CD4-positive, alpha-beta T cell (primary cell): ENCODE measurements at regions not wholly inside any gene's neighbourhood (a gene's known extent, or its start where the extent isn't known, plus 50 kb on each side); places are given as distances from the start of the nearest gene placed in this dataset.

Source experiments
- ATAC-seq: fragments of 200-7000 bp; cut with Tn5 transposase; one replicate; pipeline ENCODE4 v1.10.0; 2022; ENCODE audit warnings: mild to moderate bottlenecking; ENCODE audit not compliant: poor library complexity
- CTCF ChIA-PET: fragments of 350-600 bp; sonication (Branson Sonifier 250); formaldehyde crosslinking; loops from one replicate; lab custom pipeline; 2021; ENCODE audit warnings: antibody characterized with exemption, inconsistent platforms; lab: Charles Lee
- POLR2A ChIA-PET: fragments of 350-600 bp; sonication (Branson Sonifier 250); formaldehyde crosslinking; loops from one replicate; lab custom pipeline; 2021; ENCODE audit warnings: antibody characterized with exemption, inconsistent platforms; lab: Charles Lee
- DNase-seq, 14 experiments: peaks; one replicate each; pipeline ENCODE4 v3.0.0-alpha.2; 2013 to 2020; ENCODE audit warnings: mixed read lengths in 2 of 14
- H3K27ac ChIP-seq, 2 donors: one replicate each; pipeline versions ENCODE4 v1.5.1 to v1.7.0; 2013; ENCODE audit warnings: low read length in 2 of 2, low read depth in 1 of 2, mild to moderate bottlenecking in 1 of 2
- H3K27me3 ChIP-seq, 2 experiments: 1 replicate in 1 of 2; 2 replicates in 1 of 2; pipeline versions ENCODE4 v1.6.1 to v1.7.0; 2013; ENCODE audit warnings: low read length in 2 of 2, control low read depth in 1 of 2, mild to moderate bottlenecking in 1 of 2, moderate library complexity in 1 of 2; ENCODE audit not compliant: insufficient read depth in 2 of 2, control insufficient read depth in 1 of 2
- H3K36me3 ChIP-seq: one replicate; pipeline ENCODE4 v1.6.1; 2013; ENCODE audit warnings: low read length, control low read depth; ENCODE audit not compliant: insufficient read depth
- H3K4me1 ChIP-seq: one replicate; pipeline ENCODE4 v1.6.1; 2013; ENCODE audit warnings: low read length, control low read depth; ENCODE audit not compliant: insufficient read depth
- H3K4me3 ChIP-seq: one replicate; pipeline ENCODE4 v1.5.1; 2013; ENCODE audit warnings: mild to moderate bottlenecking, low read length, moderate library complexity
- H3K9me3 ChIP-seq, 2 experiments: 1 replicate in 1 of 2; 2 replicates in 1 of 2; pipeline versions ENCODE4 v1.6.1 to v1.7.0; 2013; ENCODE audit warnings: low read length in 2 of 2, mild to moderate bottlenecking in 2 of 2, control low read depth in 1 of 2, moderate library complexity in 1 of 2; ENCODE audit not compliant: control insufficient read depth in 1 of 2, insufficient read depth in 1 of 2
- H3K27ac Mint-ChIP-seq: one replicate; pipeline ENCODE4 v1.8.0; 2020; ENCODE audit warnings: mixed read lengths
- H3K27me3 Mint-ChIP-seq: one replicate; pipeline ENCODE4 v1.8.0; 2021; ENCODE audit warnings: mixed read lengths
- H3K36me3 Mint-ChIP-seq: one replicate; pipeline ENCODE4 v1.8.0; 2021; ENCODE audit warnings: low read depth, mixed read lengths
- H3K4me1 Mint-ChIP-seq: one replicate; pipeline ENCODE4 v1.8.0; 2021; ENCODE audit warnings: low read depth, mixed read lengths
- H3K4me3 Mint-ChIP-seq: one replicate; pipeline ENCODE4 v1.8.0; 2020; ENCODE audit warnings: mild to moderate bottlenecking, mixed read lengths
- H3K9me3 Mint-ChIP-seq: one replicate; pipeline ENCODE4 v1.8.0; 2020; ENCODE audit warnings: mixed read lengths
- intact Hi-C, 2 experiments: fragments of 100-400 bp; cut with DNase I in 1 of 2; cut with micrococcal nuclease in 1 of 2; formaldehyde crosslinking; loops; one replicate each; pipeline versions ENCODE4 v1.15.1 to v1.9.0; 2023 to 2025; cut with DNase I, micrococcal nuclease
- TF ChIP-seq, protein P1 (sequence below): fragments of 200-600 bp; IDR thresholded peaks from one replicate; pipeline ENCODE4 v1.8.0; 2022; ENCODE audit warnings: antibody characterized with exemption, mild to moderate bottlenecking

DNA sequence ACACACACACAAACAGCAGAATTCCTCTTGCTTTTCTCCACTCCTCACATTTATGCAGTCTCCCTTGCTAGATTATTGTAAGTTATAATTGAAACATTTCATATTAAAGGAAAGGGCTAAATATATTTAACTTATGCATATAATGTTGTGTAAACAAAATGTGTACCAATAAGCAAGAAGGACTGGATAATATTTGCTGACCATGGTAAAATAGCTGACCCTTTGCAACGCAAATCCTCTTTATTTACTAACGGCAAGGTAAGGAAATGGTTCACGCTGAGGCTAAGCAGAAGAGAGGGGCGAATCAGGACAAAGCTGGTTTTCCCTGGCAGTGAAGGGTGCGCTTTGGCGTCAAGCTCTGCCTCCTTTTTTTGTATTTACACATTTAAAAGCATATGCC is 154.2 kb upstream of the IRX4 start:
- ATAC-seq = no peak
- no peak for DNase-seq
- H3K27me3 ChIP-seq = peaks cover 20 to 50% of the 10 kb centered on the region in 2 experiments
- H3K4me1 Mint-ChIP-seq = no peaks in the 10 kb centered on the region
- no peak overlapping the region for H3K27ac ChIP-seq
- POLR2A ChIA-PET = no interaction called here
- no peaks in the 10 kb centered on the region for H3K9me3 ChIP-seq
- H3K36me3 ChIP-seq = no peaks in the 10 kb centered on the region
- TF ChIP-seq, protein P1, sequence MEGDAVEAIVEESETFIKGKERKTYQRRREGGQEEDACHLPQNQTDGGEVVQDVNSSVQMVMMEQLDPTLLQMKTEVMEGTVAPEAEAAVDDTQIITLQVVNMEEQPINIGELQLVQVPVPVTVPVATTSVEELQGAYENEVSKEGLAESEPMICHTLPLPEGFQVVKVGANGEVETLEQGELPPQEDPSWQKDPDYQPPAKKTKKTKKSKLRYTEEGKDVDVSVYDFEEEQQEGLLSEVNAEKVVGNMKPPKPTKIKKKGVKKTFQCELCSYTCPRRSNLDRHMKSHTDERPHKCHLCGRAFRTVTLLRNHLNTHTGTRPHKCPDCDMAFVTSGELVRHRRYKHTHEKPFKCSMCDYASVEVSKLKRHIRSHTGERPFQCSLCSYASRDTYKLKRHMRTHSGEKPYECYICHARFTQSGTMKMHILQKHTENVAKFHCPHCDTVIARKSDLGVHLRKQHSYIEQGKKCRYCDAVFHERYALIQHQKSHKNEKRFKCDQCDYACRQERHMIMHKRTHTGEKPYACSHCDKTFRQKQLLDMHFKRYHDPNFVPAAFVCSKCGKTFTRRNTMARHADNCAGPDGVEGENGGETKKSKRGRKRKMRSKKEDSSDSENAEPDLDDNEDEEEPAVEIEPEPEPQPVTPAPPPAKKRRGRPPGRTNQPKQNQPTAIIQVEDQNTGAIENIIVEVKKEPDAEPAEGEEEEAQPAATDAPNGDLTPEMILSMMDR = no peak
- intact Hi-C loops = no loop called here
- peaks cover 68% of the 10 kb centered on the region for H3K27me3 Mint-ChIP-seq
- H3K4me1 ChIP-seq = peaks cover 3% of the 10 kb centered on the region
- H3K36me3 Mint-ChIP-seq = no peaks in the 10 kb centered on the region
- H3K27ac Mint-ChIP-seq = no peak overlapping the region
- H3K4me3 Mint-ChIP-seq = peak overlapping the region; percentile 45
- H3K9me3 Mint-ChIP-seq = no peaks in the 10 kb centered on the region
- H3K4me3 ChIP-seq = no peak overlapping the region
- CTCF ChIA-PET = no interaction called here

DNA sequence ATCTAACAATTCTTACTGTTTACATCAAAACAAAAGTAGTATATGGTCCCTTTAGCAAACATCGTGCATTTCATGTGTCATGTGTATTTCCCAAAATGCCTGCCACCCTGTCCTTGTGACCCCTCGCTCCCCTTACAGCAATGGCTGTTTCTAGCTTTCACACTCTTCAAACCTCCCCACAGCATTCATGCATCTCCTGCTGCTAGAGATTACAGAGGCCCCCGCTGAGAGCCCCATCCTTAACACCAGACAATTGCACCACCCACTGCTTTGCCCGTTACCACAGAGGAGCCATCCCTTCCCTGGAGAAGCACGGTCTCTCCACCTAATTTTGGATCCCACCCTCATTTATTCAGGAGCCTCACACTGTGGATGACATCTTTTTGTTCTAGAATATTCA is 149.7 kb upstream of the IRX4 start:
- no peaks in the 10 kb centered on the region for H3K4me1 Mint-ChIP-seq
- H3K27me3 Mint-ChIP-seq = peaks cover 84% of the 10 kb centered on the region
- no peak overlapping the region for H3K27ac Mint-ChIP-seq
- TF ChIP-seq, protein P1 = no peak
- Histone ChIP-seq H3K27me3 (peaks cover 25 to 41% of the 10 kb centered on the region in 2 experiments), H3K9me3 (no peaks in the 10 kb centered on the region), H3K27ac (no peak overlapping the region), H3K4me1 (no peaks in the 10 kb centered on the region), H3K36me3 (no peaks in the 10 kb centered on the region), H3K4me3 (no peak overlapping the region)
- POLR2A ChIA-PET = no interaction called here
- H3K4me3 Mint-ChIP-seq = no peak overlapping the region
- no peaks in the 10 kb centered on the region for H3K9me3 Mint-ChIP-seq
- intact Hi-C loops = no loop called here
- no peaks in the 10 kb centered on the region for H3K36me3 Mint-ChIP-seq
- CTCF ChIA-PET = no interaction called here
- no peak for DNase-seq
- no peak for ATAC-seq

DNA sequence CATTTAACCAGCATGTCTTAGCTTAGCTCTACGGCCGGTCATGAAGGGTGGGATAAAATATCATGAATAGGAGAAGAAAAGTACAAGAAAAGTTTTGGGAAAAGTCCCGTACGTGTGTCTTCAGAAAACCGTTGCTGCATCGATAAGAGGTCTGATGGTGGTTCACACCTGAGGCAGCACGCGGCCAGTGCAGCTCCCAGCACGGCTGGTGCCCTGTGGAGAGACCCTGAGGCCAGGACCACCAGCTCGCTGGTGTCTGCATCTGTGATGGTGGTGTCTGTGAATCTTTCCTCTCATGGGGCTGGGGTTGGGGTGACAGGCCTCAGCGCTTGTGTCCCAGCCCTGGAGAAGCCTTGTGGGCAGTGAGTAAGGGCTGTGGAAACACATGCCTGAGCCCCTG is 148.9 kb upstream of the IRX4 start:
- ATAC-seq = no peak
- TF ChIP-seq, protein P1 = no peak
- Mint-ChIP-seq H3K36me3 (no peaks in the 10 kb centered on the region), H3K4me1 (no peaks in the 10 kb centered on the region), H3K4me3 (no peak overlapping the region), H3K27ac (no peak overlapping the region), H3K27me3 (peaks cover 81% of the 10 kb centered on the region), H3K9me3 (no peaks in the 10 kb centered on the region)
- CTCF ChIA-PET = no interaction called here
- H3K4me1 ChIP-seq = no peaks in the 10 kb centered on the region
- intact Hi-C loops = no loop called here
- no peak for DNase-seq
- POLR2A ChIA-PET = no interaction called here
- no peaks in the 10 kb centered on the region for H3K9me3 ChIP-seq
- no peaks in the 10 kb centered on the region for H3K36me3 ChIP-seq
- peaks cover 18 to 33% of the 10 kb centered on the region in 2 experiments for H3K27me3 ChIP-seq
- no peak overlapping the region for H3K4me3 ChIP-seq
- H3K27ac ChIP-seq = no peak overlapping the region
